ENCODE measurements at regions not wholly inside any gene's neighbourhood (a gene's known extent, or its start where the extent isn't known, plus 50 kb on each side); places are given as distances from the start of the nearest gene placed in this dataset.

GRCh38 chr1:40914927-40915569, 52.9 kb upstream of the CITED4 start:
- Histone ChIP-seq H3K27ac (ENCODE audit: low read depth in 1 of 3, low read length in 2 of 3) (no peak overlapping the region), H3K4me3 (ENCODE audit: low read depth in 1 of 3, low read length in 3 of 3) (no peak overlapping the region), H3K4me1 (ENCODE audit: control insufficient read depth in 3 of 3, insufficient read depth in 2 of 3, low read depth in 1 of 3, low read length in 2 of 3) (no peaks in the 10 kb centered on the region), H3K9me3 (ENCODE audit: control insufficient read depth in 2 of 2, insufficient read depth in 1 of 2, low read depth in 1 of 2, low read length in 1 of 2) (no peaks in the 10 kb centered on the region), H3K36me3 (ENCODE audit: control insufficient read depth in 3 of 3, insufficient read depth in 2 of 3, low read depth in 1 of 3, low read length in 3 of 3) (no peaks in the 10 kb centered on the region), H3K27me3 (ENCODE audit: control insufficient read depth in 3 of 3, insufficient read depth in 3 of 3, low read length in 3 of 3) (no peaks in the 10 kb centered on the region)
- no peak for FAIRE-seq
- DNase-seq: no peak
- WGBS, 3 donors: 81 to 82% (median 82%) methylated on average over 7 of the region's 7 CpGs

- WGBS, 3 donors: 84 to 94% (median 86%) methylated on average over 10 of the region's 10 CpGs
Observed at GRCh38 chr1:40915581-40915980, 53.4 kb upstream of the CITED4 start.

GRCh38 chr1:40917995-40918711, 56.0 kb upstream of the CITED4 start:
- 74 to 83% (median 77%) methylated on average over 6 of the region's 6 CpGs for WGBS, 3 donors
- Histone ChIP-seq H3K4me3 (ENCODE audit: low read depth in 1 of 3, low read length in 3 of 3) (no peak overlapping the region), H3K36me3 (ENCODE audit: control insufficient read depth in 3 of 3, insufficient read depth in 2 of 3, low read depth in 1 of 3, low read length in 3 of 3) (no peaks in the 10 kb centered on the region), H3K4me1 (ENCODE audit: control insufficient read depth in 3 of 3, insufficient read depth in 2 of 3, low read depth in 1 of 3, low read length in 2 of 3) (no peaks in the 10 kb centered on the region), H3K27ac (ENCODE audit: low read depth in 1 of 3, low read length in 2 of 3) (no peak overlapping the region), H3K27me3 (ENCODE audit: control insufficient read depth in 3 of 3, insufficient read depth in 3 of 3, low read length in 3 of 3) (peaks cover 0 to 2% (median 0%) of the 10 kb centered on the region in 3 donors), H3K9me3 (ENCODE audit: control insufficient read depth in 2 of 2, insufficient read depth in 1 of 2, low read depth in 1 of 2, low read length in 1 of 2) (no peaks in the 10 kb centered on the region)
- FAIRE-seq (no peak), DNase-seq (no peak)

More at GRCh38 chr1:40915581-40915980, 53.4 kb upstream of the CITED4 start:
- no peaks in the 10 kb centered on the region for H3K4me1 ChIP-seq (ENCODE audit: control insufficient read depth in 3 of 3, insufficient read depth in 2 of 3, low read depth in 1 of 3, low read length in 2 of 3)
- FAIRE-seq (no peak), DNase-seq (no peak)
- no peak overlapping the region for H3K4me3 ChIP-seq (ENCODE audit: low read depth in 1 of 3, low read length in 3 of 3)
- no peak overlapping the region for H3K27ac ChIP-seq (ENCODE audit: low read depth in 1 of 3, low read length in 2 of 3)
- no peaks in the 10 kb centered on the region for H3K36me3 ChIP-seq (ENCODE audit: control insufficient read depth in 3 of 3, insufficient read depth in 2 of 3, low read depth in 1 of 3, low read length in 3 of 3)
- no peaks in the 10 kb centered on the region for H3K9me3 ChIP-seq (ENCODE audit: control insufficient read depth in 2 of 2, insufficient read depth in 1 of 2, low read depth in 1 of 2, low read length in 1 of 2)
- no peaks in the 10 kb centered on the region for H3K27me3 ChIP-seq (ENCODE audit: control insufficient read depth in 3 of 3, insufficient read depth in 3 of 3, low read length in 3 of 3)

- Histone ChIP-seq H3K27me3 (ENCODE audit: control insufficient read depth in 3 of 3, insufficient read depth in 3 of 3, low read length in 3 of 3) (peaks cover 0 to 2% (median 0%) of the 10 kb centered on the region in 3 donors), H3K4me1 (ENCODE audit: control insufficient read depth in 3 of 3, insufficient read depth in 2 of 3, low read depth in 1 of 3, low read length in 2 of 3) (no peaks in the 10 kb centered on the region), H3K4me3 (ENCODE audit: low read depth in 1 of 3, low read length in 3 of 3) (no peak overlapping the region), H3K9me3 (ENCODE audit: control insufficient read depth in 2 of 2, insufficient read depth in 1 of 2, low read depth in 1 of 2, low read length in 1 of 2) (no peaks in the 10 kb centered on the region), H3K27ac (ENCODE audit: low read depth in 1 of 3, low read length in 2 of 3) (no peak overlapping the region), H3K36me3 (ENCODE audit: control insufficient read depth in 3 of 3, insufficient read depth in 2 of 3, low read depth in 1 of 3, low read length in 3 of 3) (no peaks in the 10 kb centered on the region)
- 31 to 65% (median 42%) methylated on average over 11 to 12 of the region's 12 CpGs for whole genome bisulfite sequencing, 3 donors
- peak; percentile 4 to 10 for DNase-seq
- no peak for FAIRE-seq
Observed at GRCh38 chr1:40919475-40920011, 57.4 kb upstream of the CITED4 start.

- no peaks in the 10 kb centered on the region for H3K4me1 ChIP-seq (ENCODE audit: control insufficient read depth in 3 of 3, insufficient read depth in 2 of 3, low read depth in 1 of 3, low read length in 2 of 3)
- FAIRE-seq (no peak), DNase-seq (no peak)
- WGBS, 3 donors: 83 to 94% (median 86%) methylated on average over 4 of the region's 4 CpGs
- no peaks in the 10 kb centered on the region for H3K9me3 ChIP-seq (ENCODE audit: control insufficient read depth in 2 of 2, insufficient read depth in 1 of 2, low read depth in 1 of 2, low read length in 1 of 2)
- H3K36me3 ChIP-seq (ENCODE audit: control insufficient read depth in 3 of 3, insufficient read depth in 2 of 3, low read depth in 1 of 3, low read length in 3 of 3): no peaks in the 10 kb centered on the region
- H3K27ac ChIP-seq (ENCODE audit: low read depth in 1 of 3, low read length in 2 of 3): no peak overlapping the region
- H3K27me3 ChIP-seq (ENCODE audit: control insufficient read depth in 3 of 3, insufficient read depth in 3 of 3, low read length in 3 of 3): peaks cover 0 to 2% (median 0%) of the 10 kb centered on the region in 3 donors
- H3K4me3 ChIP-seq (ENCODE audit: low read depth in 1 of 3, low read length in 3 of 3): no peak overlapping the region
Observed at GRCh38 chr1:40921522-40921921, 58.0 kb upstream of the CTPS1 start.

GRCh38 chr1:40921981-40922677, 57.4 kb upstream of the CTPS1 start:
- Histone ChIP-seq H3K9me3 (ENCODE audit: control insufficient read depth in 2 of 2, insufficient read depth in 1 of 2, low read depth in 1 of 2, low read length in 1 of 2) (no peaks in the 10 kb centered on the region), H3K4me1 (ENCODE audit: control insufficient read depth in 3 of 3, insufficient read depth in 2 of 3, low read depth in 1 of 3, low read length in 2 of 3) (no peaks in the 10 kb centered on the region), H3K27me3 (ENCODE audit: control insufficient read depth in 3 of 3, insufficient read depth in 3 of 3, low read length in 3 of 3) (peaks cover 0 to 2% (median 0%) of the 10 kb centered on the region in 3 donors), H3K4me3 (ENCODE audit: low read depth in 1 of 3, low read length in 3 of 3) (no peak overlapping the region), H3K27ac (ENCODE audit: low read depth in 1 of 3, low read length in 2 of 3) (no peak overlapping the region), H3K36me3 (ENCODE audit: control insufficient read depth in 3 of 3, insufficient read depth in 2 of 3, low read depth in 1 of 3, low read length in 3 of 3) (no peaks in the 10 kb centered on the region)
- no peak for FAIRE-seq
- no peak for DNase-seq
- 90 to 96% (median 92%) methylated on average over 3 of the region's 3 CpGs for WGBS, 3 donors

- Histone ChIP-seq H3K9me3 (ENCODE audit: control insufficient read depth in 2 of 2, insufficient read depth in 1 of 2, low read depth in 1 of 2, low read length in 1 of 2) (no peaks in the 10 kb centered on the region), H3K27me3 (ENCODE audit: control insufficient read depth in 3 of 3, insufficient read depth in 3 of 3, low read length in 3 of 3) (peaks cover 0 to 2% (median 0%) of the 10 kb centered on the region in 3 donors), H3K36me3 (ENCODE audit: control insufficient read depth in 3 of 3, insufficient read depth in 2 of 3, low read depth in 1 of 3, low read length in 3 of 3) (no peaks in the 10 kb centered on the region), H3K27ac (ENCODE audit: low read depth in 1 of 3, low read length in 2 of 3) (no peak overlapping the region), H3K4me3 (ENCODE audit: low read depth in 1 of 3, low read length in 3 of 3) (no peak overlapping the region), H3K4me1 (ENCODE audit: control insufficient read depth in 3 of 3, insufficient read depth in 2 of 3, low read depth in 1 of 3, low read length in 2 of 3) (no peaks in the 10 kb centered on the region)
- WGBS, 3 donors: 76 to 86% (median 84%) methylated on average over 11 of the region's 11 CpGs
- no peak for DNase-seq
- FAIRE-seq: no peak
Observed at GRCh38 chr1:40922969-40923368, 56.5 kb upstream of the CTPS1 start.

GRCh38 chr1:40923511-40924020, 55.9 kb upstream of the CTPS1 start:
- whole genome bisulfite sequencing, 3 donors: 89 to 90% (median 89%) methylated on average over 3 of the region's 3 CpGs
- H3K9me3 ChIP-seq (ENCODE audit: control insufficient read depth in 2 of 2, insufficient read depth in 1 of 2, low read depth in 1 of 2, low read length in 1 of 2): no peaks in the 10 kb centered on the region
- no peak overlapping the region for H3K27ac ChIP-seq (ENCODE audit: low read depth in 1 of 3, low read length in 2 of 3)
- no peak overlapping the region for H3K4me3 ChIP-seq (ENCODE audit: low read depth in 1 of 3, low read length in 3 of 3)
- peaks cover 0 to 2% (median 0%) of the 10 kb centered on the region in 3 donors for H3K27me3 ChIP-seq (ENCODE audit: control insufficient read depth in 3 of 3, insufficient read depth in 3 of 3, low read length in 3 of 3)
- H3K4me1 ChIP-seq (ENCODE audit: control insufficient read depth in 3 of 3, insufficient read depth in 2 of 3, low read depth in 1 of 3, low read length in 2 of 3): no peaks in the 10 kb centered on the region
- FAIRE-seq (no peak), DNase-seq (no peak)
- no peaks in the 10 kb centered on the region for H3K36me3 ChIP-seq (ENCODE audit: control insufficient read depth in 3 of 3, insufficient read depth in 2 of 3, low read depth in 1 of 3, low read length in 3 of 3)

All from small intestine (tissue), 7 donors.